Neuronal stem cell (in vitro differentiated cells): ENCODE measurements at regions not wholly inside any gene's neighbourhood (a gene's known extent, or its start where the extent isn't known, plus 50 kb on each side); places are given as distances from the start of the nearest gene placed in this dataset.
A peak's percentile ranks its signal among the peaks of the same experiment; 100 is the strongest.

Experiments
- DNase-seq: peaks from one replicate; pipeline ENCODE4 v3.0.0-alpha.2; 2013; ENCODE audit warnings: low spot score
- H2AFZ ChIP-seq: one replicate; pipeline ENCODE4 v1.6.1; 2013; ENCODE audit warnings: mild to moderate bottlenecking, low read length, inconsistent platforms
- H2AK5ac ChIP-seq: 2 replicates; pipeline ENCODE4 v1.6.1; 2013; ENCODE audit warnings: low read depth, mild to moderate bottlenecking, inconsistent platforms, low read length, moderate library complexity, mixed read lengths
- H2BK120ac ChIP-seq: 2 replicates; pipeline ENCODE4 v1.6.1; 2013; ENCODE audit warnings: low read depth, mild to moderate bottlenecking, inconsistent platforms, low read length, moderate library complexity, mixed read lengths
- H2BK12ac ChIP-seq: one replicate; pipeline ENCODE4 v1.6.1; 2013; ENCODE audit warnings: low read length, inconsistent platforms
- H2BK15ac ChIP-seq: 2 replicates; pipeline ENCODE4 v1.6.1; 2013; ENCODE audit warnings: mild to moderate bottlenecking, low read length, inconsistent platforms, mixed read lengths
- H2BK5ac ChIP-seq: one replicate; pipeline ENCODE4 v1.6.1; 2013; ENCODE audit warnings: inconsistent platforms, mild to moderate bottlenecking, low read length, moderate library complexity
- H3K14ac ChIP-seq: one replicate; pipeline ENCODE4 v1.6.1; 2013; ENCODE audit warnings: low read length, inconsistent platforms
- H3K18ac ChIP-seq: 2 replicates; pipeline ENCODE4 v1.6.1; 2013; ENCODE audit warnings: low read length, inconsistent platforms
- H3K23ac ChIP-seq: 2 replicates; pipeline ENCODE4 v1.6.1; 2013; ENCODE audit warnings: low read depth, mild to moderate bottlenecking, mixed read lengths, low read length, inconsistent platforms; ENCODE audit not compliant: poor library complexity
- H3K27ac ChIP-seq: replicated peaks from 3 replicates; pipeline ENCODE4 v1.5.1; 2013; ENCODE audit warnings: low read length, inconsistent platforms
- H3K27me3 ChIP-seq, 3 experiments: 2 replicates each; pipeline ENCODE4 v1.6.1; 2013; ENCODE audit warnings: low read length in 3 of 3, mild to moderate bottlenecking in 2 of 3, inconsistent platforms in 1 of 3, low read depth in 1 of 3, mixed read lengths in 1 of 3, moderate library complexity in 1 of 3; ENCODE audit not compliant: control insufficient read depth in 3 of 3, insufficient read depth in 3 of 3
- H3K36me3 ChIP-seq, 2 donors: replicated peaks in 1 of 2; 2 replicates each; pipeline ENCODE4 v1.6.1; 2013; ENCODE audit warnings: low read length in 2 of 2; ENCODE audit not compliant: control insufficient read depth in 2 of 2, insufficient read depth in 2 of 2
- H3K4ac ChIP-seq: 2 replicates; pipeline ENCODE4 v1.6.1; 2013; ENCODE audit warnings: inconsistent platforms, mild to moderate bottlenecking, low read length, moderate library complexity
- H3K4me1 ChIP-seq, 2 donors: 1 replicate in 1 of 2; 2 replicates in 1 of 2; pipeline ENCODE4 v1.6.1; 2013; ENCODE audit warnings: low read length in 2 of 2, low read depth in 1 of 2; ENCODE audit not compliant: control insufficient read depth in 2 of 2, insufficient read depth in 1 of 2
- H3K4me2 ChIP-seq: one replicate; pipeline ENCODE4 v1.6.1; 2013; ENCODE audit warnings: mild to moderate bottlenecking, low read length, inconsistent platforms; ENCODE audit not compliant: insufficient read depth, poor library complexity, severe bottlenecking
- H3K4me3 ChIP-seq, 2 donors: 2 replicates each; pipeline ENCODE4 v1.5.1; 2013; ENCODE audit warnings: low read length in 2 of 2, mild to moderate bottlenecking in 2 of 2, inconsistent platforms in 1 of 2, moderate library complexity in 1 of 2
- H3K79me1 ChIP-seq: one replicate; pipeline ENCODE4 v1.6.1; 2013; ENCODE audit warnings: low read depth, mild to moderate bottlenecking, inconsistent platforms, low read length, moderate library complexity
- H3K9ac ChIP-seq: one replicate; pipeline ENCODE4 v1.6.1; 2013; ENCODE audit warnings: mild to moderate bottlenecking, low read depth, low read length, inconsistent platforms; ENCODE audit not compliant: poor library complexity
- H3K9me3 ChIP-seq, 2 donors: replicated peaks in 1 of 2; 2 replicates each; pipeline versions ENCODE3 to v1.6.1; 2013; ENCODE audit warnings: low read length in 2 of 2, mild to moderate bottlenecking in 2 of 2, inconsistent platforms in 1 of 2, low read depth in 1 of 2, mixed read lengths in 1 of 2, moderate library complexity in 1 of 2; ENCODE audit not compliant: control insufficient read depth in 2 of 2, insufficient read depth in 1 of 2
- H4K8ac ChIP-seq: one replicate; pipeline ENCODE4 v1.6.1; 2013; ENCODE audit warnings: low read depth, mild to moderate bottlenecking, inconsistent platforms, low read length, moderate library complexity
- H4K91ac ChIP-seq: one replicate; pipeline ENCODE4 v1.6.1; 2013; ENCODE audit warnings: low read length, low read depth, mild to moderate bottlenecking, inconsistent platforms; ENCODE audit not compliant: poor library complexity
- WGBS, 2 donors: extraction: QIAGEN DNeasy Blood & Tissue Kit; methylation state at CpG; one replicate each; pipeline ENCODE4 v1.1.7; 2013; ENCODE audit warnings: missing lambda C conversion rate in 2 of 2, mixed read lengths in 1 of 2; ENCODE audit not compliant: insufficient read length in 2 of 2, insufficient replicate concordance in 1 of 2; ENCODE audit errors: extremely low coverage in 2 of 2; 5-methylcytosine and 5-hydroxymethylcytosine counted together

GRCh38 chr5:18652404-18653215 is 1018.4 kb downstream of the TAF11L14 start:
- H3K27me3 ChIP-seq = no peaks in the 10 kb centered on the region
- no peak overlapping the region for H3K4me3 ChIP-seq
- no peaks in the 10 kb centered on the region for H3K4me1 ChIP-seq
- H3K9ac ChIP-seq = no peak overlapping the region
- no peaks in the 10 kb centered on the region for H3K79me1 ChIP-seq
- no peak overlapping the region for H3K18ac ChIP-seq
- no peak overlapping the region for H2BK5ac ChIP-seq
- no peak overlapping the region for H2AFZ ChIP-seq
- no peak overlapping the region for H3K4ac ChIP-seq
- no peaks in the 10 kb centered on the region for H3K9me3 ChIP-seq
- H3K36me3 ChIP-seq = no peaks in the 10 kb centered on the region
- no CpG with 5 or more reads among the region's 2 CpGs for WGBS, 2 donors
- no peak overlapping the region for H3K4me2 ChIP-seq
- H4K8ac ChIP-seq = no peak overlapping the region
- H2BK120ac ChIP-seq = no peak overlapping the region
- H3K23ac ChIP-seq = peak overlapping the region; percentile 9
- no peak overlapping the region for H2BK15ac ChIP-seq
- no peak overlapping the region for H4K91ac ChIP-seq
- no peak for DNase-seq
- H3K14ac ChIP-seq = no peak overlapping the region
- no peak overlapping the region for H3K27ac ChIP-seq
- no peak overlapping the region for H2BK12ac ChIP-seq
- no peak overlapping the region for H2AK5ac ChIP-seq

- WGBS, 2 donors = no CpG with 5 or more reads among the region's 1 CpG
- Histone ChIP-seq H2AFZ (no peak overlapping the region), H2BK12ac (no peak overlapping the region), H3K23ac (no peak overlapping the region), H3K9me3 (no peaks in the 10 kb centered on the region), H3K4me2 (no peak overlapping the region), H2BK15ac (no peak overlapping the region), H3K4me1 (no peaks in the 10 kb centered on the region), H3K14ac (no peak overlapping the region), H3K4ac (no peak overlapping the region), H3K27me3 (no peaks in the 10 kb centered on the region), H4K8ac (no peak overlapping the region), H3K4me3 (no peak overlapping the region), H3K36me3 (no peaks in the 10 kb centered on the region), H3K9ac (no peak overlapping the region), H3K79me1 (no peaks in the 10 kb centered on the region), H3K27ac (no peak overlapping the region), H3K18ac (no peak overlapping the region), H2BK5ac (no peak overlapping the region), H4K91ac (no peak overlapping the region), H2AK5ac (no peak overlapping the region), H2BK120ac (no peak overlapping the region)
- DNase-seq = no peak
Measured at GRCh38 chr5:18653216-18653752, 1019.0 kb downstream of the TAF11L14 start.

GRCh38 chr5:18660511-18660910 is 1026.3 kb downstream of the TAF11L14 start:
- Histone ChIP-seq H3K4ac (no peak overlapping the region), H3K4me3 (no peak overlapping the region), H2BK120ac (no peak overlapping the region), H3K36me3 (no peaks in the 10 kb centered on the region), H2BK12ac (no peak overlapping the region), H3K14ac (no peak overlapping the region), H3K4me2 (no peak overlapping the region), H3K9ac (no peak overlapping the region), H3K27ac (no peak overlapping the region), H3K18ac (no peak overlapping the region), H2AFZ (no peak overlapping the region), H3K9me3 (no peaks in the 10 kb centered on the region), H4K91ac (no peak overlapping the region), H2AK5ac (no peak overlapping the region), H4K8ac (no peak overlapping the region), H2BK15ac (no peak overlapping the region), H2BK5ac (no peak overlapping the region), H3K4me1 (no peaks in the 10 kb centered on the region), H3K27me3 (no peaks in the 10 kb centered on the region), H3K23ac (no peak overlapping the region), H3K79me1 (no peaks in the 10 kb centered on the region)
- no peak for DNase-seq

GRCh38 chr5:18662231-18662630 is 1028.0 kb downstream of the TAF11L14 start:
- no peak overlapping the region for H3K4me3 ChIP-seq
- H3K36me3 ChIP-seq = no peaks in the 10 kb centered on the region
- H3K27ac ChIP-seq = no peak overlapping the region
- no peaks in the 10 kb centered on the region for H3K4me1 ChIP-seq
- H2BK5ac ChIP-seq = no peak overlapping the region
- no peak overlapping the region for H3K18ac ChIP-seq
- no peak overlapping the region for H2AFZ ChIP-seq
- H2BK15ac ChIP-seq = no peak overlapping the region
- no peak overlapping the region for H2BK12ac ChIP-seq
- no peak overlapping the region for H4K91ac ChIP-seq
- H2AK5ac ChIP-seq = no peak overlapping the region
- no peaks in the 10 kb centered on the region for H3K27me3 ChIP-seq
- H3K79me1 ChIP-seq = no peaks in the 10 kb centered on the region
- no peak overlapping the region for H3K14ac ChIP-seq
- no peak overlapping the region for H3K4ac ChIP-seq
- no peak overlapping the region for H3K9ac ChIP-seq
- H4K8ac ChIP-seq = no peak overlapping the region
- no peak overlapping the region for H2BK120ac ChIP-seq
- H3K9me3 ChIP-seq = no peaks in the 10 kb centered on the region
- no peak overlapping the region for H3K23ac ChIP-seq
- H3K4me2 ChIP-seq = no peak overlapping the region
- DNase-seq = no peak
- no CpG with 5 or more reads among the region's 2 CpGs for WGBS, 2 donors
